OCI-LY3 (cell line): ENCODE measurements at regions not wholly inside any gene's neighbourhood (a gene's known extent, or its start where the extent isn't known, plus 50 kb on each side); places are given as distances from the start of the nearest gene placed in this dataset.

ENCODE experiments used
- H2AFZ ChIP-seq: fragments of 200-600, 300-600 bp; shearing (Covaris generic); 2 replicates; pipeline ENCODE4 v1.6.0; 2014; ENCODE audit warnings: antibody characterized with exemption, low read depth, low read length
- H3K27ac ChIP-seq: fragments of 200-600, 300-600 bp; sonication (generic); 2 replicates; pipeline ENCODE4 v1.5.1; 2014; ENCODE audit warnings: mild to moderate bottlenecking, low read length, moderate library complexity, mixed read lengths
- H3K27me3 ChIP-seq: fragments of 200-600, 300-600 bp; sonication (generic); 2 replicates; pipeline ENCODE4 v1.6.1; 2014; ENCODE audit warnings: low read depth, low read length, mixed read lengths
- H3K36me3 ChIP-seq: fragments of 200-600, 300-600 bp; sonication (generic); replicated peaks from 2 replicates; pipeline ENCODE3; 2014; ENCODE audit warnings: low read depth, low read length, mixed read lengths
- H3K4me1 ChIP-seq: fragments of 300-600, 200-600 bp; sonication (generic); 2 replicates; pipeline ENCODE4 v1.6.1; 2014; ENCODE audit warnings: low read length, mixed read lengths
- H3K4me2 ChIP-seq: fragments of 200-600, 300-600 bp; sonication (generic); 2 replicates; pipeline ENCODE4 v1.6.1; 2014; ENCODE audit warnings: low read length, mixed read lengths
- H3K4me3 ChIP-seq: fragments of 300-600, 200-600 bp; sonication (generic); 2 replicates; pipeline ENCODE4 v1.5.1; 2014; ENCODE audit warnings: antibody characterized with exemption, mild to moderate bottlenecking, low read length, moderate library complexity
- H3K79me2 ChIP-seq: fragments of 300-600, 200-600 bp; shearing (Covaris generic); 2 replicates; pipeline ENCODE4 v1.6.1; 2014; ENCODE audit warnings: mild to moderate bottlenecking, low read length, mixed read lengths
- H3K9ac ChIP-seq: fragments of 300-600, 200-600 bp; shearing (Covaris generic); 2 replicates; pipeline ENCODE4 v1.6.0; 2014; ENCODE audit warnings: mild to moderate bottlenecking, low read length, moderate library complexity
- H3K9me3 ChIP-seq: fragments of 200-600, 300-600 bp; shearing (Covaris generic); 2 replicates; pipeline ENCODE4 v1.6.1; 2014; ENCODE audit warnings: low read length, mixed read lengths; ENCODE audit not compliant: insufficient read depth
- H4K20me1 ChIP-seq: fragments of 200-600, 300-600 bp; sonication (generic); 2 replicates; pipeline ENCODE4 v1.6.1; 2016; ENCODE audit warnings: low read length, mixed read lengths; ENCODE audit not compliant: insufficient read depth
- CTCF ChIP-seq: fragments of 200-600, 300-600 bp; sonication (generic); IDR thresholded peaks from 2 replicates; pipeline ENCODE4 v1.5.1; 2014; ENCODE audit warnings: antibody characterized with exemption, low read length, low read depth
- EZH2phosphoT487 ChIP-seq: fragments of 200-600 bp; shearing (Covaris generic); IDR thresholded peaks from 2 replicates; pipeline ENCODE4 v1.6.1; 2018; ENCODE audit warnings: antibody characterized with exemption, mixed run types, low read depth

- Histone ChIP-seq H3K79me2 (no peaks in the 10 kb centered on the region), H3K9me3 (no peaks in the 10 kb centered on the region)
Measured at GRCh38 chr5:128629157-128629556, 91.1 kb upstream of the FBN2 start.

DNA sequence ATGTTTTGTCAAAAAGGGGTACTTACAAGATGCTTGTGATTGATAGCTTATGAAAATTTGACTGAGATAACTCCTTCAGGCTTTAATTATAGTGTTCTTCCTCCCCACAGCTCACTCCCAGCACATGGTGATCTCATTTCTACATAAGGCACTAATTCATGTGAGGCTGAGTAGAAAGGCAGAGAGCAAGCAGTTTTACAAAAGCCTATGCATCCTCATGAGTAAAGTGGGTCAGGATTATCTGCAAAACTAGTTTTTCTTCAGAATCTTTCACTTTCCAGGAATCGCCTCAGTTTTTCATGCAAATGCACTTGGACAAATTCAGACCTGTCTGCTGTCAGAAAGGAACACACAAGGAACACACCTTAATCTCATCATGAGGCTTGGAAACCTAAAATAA, 92.1 kb upstream of the FBN2 start:
- TF ChIP-seq CTCF = no peak
- TF ChIP-seq EZH2phosphoT487 = no peak

More at GRCh38 chr5:128629157-128629556, 91.1 kb upstream of the FBN2 start:
- H3K36me3 ChIP-seq = no peaks in the 10 kb centered on the region
- TF ChIP-seq CTCF = no peak
- TF ChIP-seq EZH2phosphoT487 = no peak
- no peak overlapping the region for H3K4me2 ChIP-seq
- H3K9ac ChIP-seq = no peak overlapping the region
- H3K4me1 ChIP-seq = no peaks in the 10 kb centered on the region
- H2AFZ ChIP-seq = no peak overlapping the region
- no peak overlapping the region for H3K27ac ChIP-seq
- H3K27me3 ChIP-seq = no peaks in the 10 kb centered on the region
- no peak overlapping the region for H3K4me3 ChIP-seq
- no peaks in the 10 kb centered on the region for H4K20me1 ChIP-seq

DNA sequence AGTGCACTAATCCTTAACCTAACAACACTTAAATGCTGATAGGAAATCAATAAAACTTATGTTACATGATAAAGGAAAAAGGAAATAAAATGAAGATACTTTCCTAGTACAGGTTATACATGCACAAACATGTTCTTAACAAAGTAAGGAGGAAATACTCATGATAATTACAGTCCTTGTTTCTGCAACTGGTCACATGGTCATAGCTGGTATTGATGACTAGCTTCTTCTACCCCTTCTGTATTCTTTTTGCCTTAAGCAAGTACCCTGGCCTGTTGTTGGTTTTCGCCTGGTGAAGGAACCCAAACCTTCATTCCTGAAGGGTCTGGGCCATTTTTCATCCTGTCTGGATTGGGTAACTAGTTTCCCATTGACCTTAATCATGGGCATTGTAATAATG, 93.7 kb upstream of the FBN2 start:
- H3K4me1 ChIP-seq = no peaks in the 10 kb centered on the region
- no peak for TF ChIP-seq EZH2phosphoT487
- TF ChIP-seq CTCF = no peak
- H3K9ac ChIP-seq = no peak overlapping the region
- H3K9me3 ChIP-seq = no peaks in the 10 kb centered on the region
- no peaks in the 10 kb centered on the region for H4K20me1 ChIP-seq
- no peaks in the 10 kb centered on the region for H3K79me2 ChIP-seq
- no peak overlapping the region for H3K4me3 ChIP-seq
- H3K27ac ChIP-seq = no peak overlapping the region
- no peaks in the 10 kb centered on the region for H3K27me3 ChIP-seq
- no peak overlapping the region for H2AFZ ChIP-seq
- no peak overlapping the region for H3K4me2 ChIP-seq
- no peaks in the 10 kb centered on the region for H3K36me3 ChIP-seq

More for the DNA sequence above, 92.1 kb upstream of the FBN2 start:
- no peak overlapping the region for H3K9ac ChIP-seq
- no peak overlapping the region for H3K27ac ChIP-seq
- H3K4me3 ChIP-seq = no peak overlapping the region
- no peak overlapping the region for H3K4me2 ChIP-seq
- no peaks in the 10 kb centered on the region for H3K4me1 ChIP-seq
- H3K79me2 ChIP-seq = no peaks in the 10 kb centered on the region
- no peak overlapping the region for H2AFZ ChIP-seq
- no peaks in the 10 kb centered on the region for H4K20me1 ChIP-seq
- no peaks in the 10 kb centered on the region for H3K27me3 ChIP-seq
- no peaks in the 10 kb centered on the region for H3K36me3 ChIP-seq
- H3K9me3 ChIP-seq = no peaks in the 10 kb centered on the region

DNA sequence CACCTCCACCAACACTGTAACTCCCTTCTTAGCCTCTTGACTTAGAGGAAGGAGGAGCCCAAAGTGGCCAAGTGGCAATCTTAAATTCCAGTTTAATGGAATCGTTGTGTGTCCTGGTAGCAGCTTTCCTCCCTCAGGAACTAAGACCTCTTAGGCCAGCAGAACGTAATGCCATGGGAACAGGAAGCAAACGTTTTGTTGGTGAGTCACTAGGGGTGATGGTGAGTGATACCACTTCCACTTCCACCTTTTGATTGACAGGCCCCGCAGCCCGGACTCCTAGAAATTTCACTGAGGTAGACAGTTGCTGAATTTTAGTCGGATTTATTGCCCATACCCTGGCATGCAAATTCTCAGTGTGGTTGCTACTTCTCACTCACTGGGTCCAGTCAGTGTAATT, 94.2 kb upstream of the FBN2 start:
- Histone ChIP-seq H2AFZ (no peak overlapping the region; the same call in 1 of the 2 replicates), H4K20me1 (no peaks in the 10 kb centered on the region), H3K4me1 (no peaks in the 10 kb centered on the region), H3K9ac (no peak overlapping the region), H3K27me3 (no peaks in the 10 kb centered on the region), H3K36me3 (no peaks in the 10 kb centered on the region), H3K4me2 (no peak overlapping the region), H3K27ac (no peak overlapping the region), H3K79me2 (no peaks in the 10 kb centered on the region), H3K4me3 (no peak overlapping the region), H3K9me3 (no peaks in the 10 kb centered on the region)
- TF ChIP-seq EZH2phosphoT487 = no peak
- TF ChIP-seq CTCF = no peak
